ENCODE measurements at regions not wholly inside any gene's neighbourhood (a gene's known extent, or its start where the extent isn't known, plus 50 kb on each side); places are given as distances from the start of the nearest gene placed in this dataset.

GRCh38 chr1:58065520-58065919 lies 481.0 kb downstream of the OMA1 start:
- 45 to 47% methylated on average over 6 of the region's 6 CpGs for WGBS, 2 experiments (ENCODE audit: low coverage in 1 of 2, low lambda C conversion rate in 2 of 2, missing lambda C conversion rate in 2 of 2)
- no peaks in the 10 kb centered on the region for H3K27me3 ChIP-seq (replicated peaks; ENCODE audit: insufficient read depth)
- no peaks in the 10 kb centered on the region for H3F3A ChIP-seq (ENCODE audit: insufficient read depth)
- no peaks in the 10 kb centered on the region for H3K79me2 ChIP-seq (ENCODE audit: insufficient read depth)
- DNase-seq, result no peak
- H3K4me3 ChIP-seq, result no peak overlapping the region
- H3K36me3 ChIP-seq (ENCODE audit: low read depth), result no peaks in the 10 kb centered on the region
- no peaks in the 10 kb centered on the region for H3K4me1 ChIP-seq (ENCODE audit: insufficient read depth)
- H3K9ac ChIP-seq, result no peak overlapping the region
- in situ Hi-C loops (cut with MboI), result no loop called here
- no peaks in the 10 kb centered on the region for H4K20me1 ChIP-seq (ENCODE audit: insufficient read depth)
- no peaks in the 10 kb centered on the region for H3K9me2 ChIP-seq (ENCODE audit: insufficient read depth)
- no peak overlapping the region for H3K4me2 ChIP-seq (ENCODE audit: unreplicated experiment)
- no peak for TF ChIP-seq EZH2 (IDR thresholded peaks at IDR 0.05; ENCODE audit: insufficient read depth, poor library complexity, severe bottlenecking)
- no peak for TF ChIP-seq EZH2phosphoT487 (IDR thresholded peaks at IDR 0.05; ENCODE audit: insufficient read depth, low read depth)
- H2AFZ ChIP-seq, result no peak overlapping the region
- no peak overlapping the region for H3K27ac ChIP-seq
- no peaks in the 10 kb centered on the region for H3K9me3 ChIP-seq (ENCODE audit: low read depth)

GRCh38 chr1:58064166-58064565 lies 482.4 kb downstream of the OMA1 start:
- Histone ChIP-seq H3K27me3 (replicated peaks; ENCODE audit: insufficient read depth) (no peaks in the 10 kb centered on the region), H3K9ac (no peak overlapping the region), H3K4me3 (no peak overlapping the region), H2AFZ (no peak overlapping the region), H3K9me2 (ENCODE audit: insufficient read depth) (no peaks in the 10 kb centered on the region), H3F3A (ENCODE audit: insufficient read depth) (no peaks in the 10 kb centered on the region), H3K4me2 (ENCODE audit: unreplicated experiment) (no peak overlapping the region), H3K79me2 (ENCODE audit: insufficient read depth) (no peaks in the 10 kb centered on the region), H4K20me1 (ENCODE audit: insufficient read depth) (no peaks in the 10 kb centered on the region), H3K9me3 (ENCODE audit: low read depth) (no peaks in the 10 kb centered on the region), H3K36me3 (ENCODE audit: low read depth) (no peaks in the 10 kb centered on the region), H3K27ac (no peak overlapping the region), H3K4me1 (ENCODE audit: insufficient read depth) (no peaks in the 10 kb centered on the region)
- no peak for DNase-seq
- in situ Hi-C loops (cut with MboI), result no loop called here
- 44 to 46% methylated on average over 8 of the region's 8 CpGs for WGBS, 2 experiments (ENCODE audit: low coverage in 1 of 2, low lambda C conversion rate in 2 of 2, missing lambda C conversion rate in 2 of 2)
- TF ChIP-seq EZH2 (IDR thresholded peaks at IDR 0.05; ENCODE audit: insufficient read depth, poor library complexity, severe bottlenecking) (no peak), EZH2phosphoT487 (IDR thresholded peaks at IDR 0.05; ENCODE audit: insufficient read depth, low read depth) (no peak)

GRCh38 chr1:58063095-58063494 lies 483.4 kb downstream of the OMA1 start:
- Histone ChIP-seq H3K4me3 (no peak overlapping the region), H2AFZ (no peak overlapping the region), H3K4me1 (ENCODE audit: insufficient read depth) (no peaks in the 10 kb centered on the region), H3K36me3 (ENCODE audit: low read depth) (no peaks in the 10 kb centered on the region), H4K20me1 (ENCODE audit: insufficient read depth) (no peaks in the 10 kb centered on the region), H3K4me2 (ENCODE audit: unreplicated experiment) (no peak overlapping the region), H3K9me3 (ENCODE audit: low read depth) (no peaks in the 10 kb centered on the region), H3K9me2 (ENCODE audit: insufficient read depth) (no peaks in the 10 kb centered on the region), H3K27ac (no peak overlapping the region), H3F3A (ENCODE audit: insufficient read depth) (no peaks in the 10 kb centered on the region), H3K79me2 (ENCODE audit: insufficient read depth) (no peaks in the 10 kb centered on the region), H3K27me3 (replicated peaks; ENCODE audit: insufficient read depth) (no peaks in the 10 kb centered on the region), H3K9ac (no peak overlapping the region)
- no peak for TF ChIP-seq EZH2phosphoT487 (IDR thresholded peaks at IDR 0.05; ENCODE audit: insufficient read depth, low read depth)
- TF ChIP-seq EZH2 (IDR thresholded peaks at IDR 0.05; ENCODE audit: insufficient read depth, poor library complexity, severe bottlenecking), result no peak
- in situ Hi-C loops (cut with MboI), result no loop called here
- no peak for DNase-seq
- 28 to 29% methylated on average over 4 of the region's 4 CpGs for WGBS, 2 experiments (ENCODE audit: low coverage in 1 of 2, low lambda C conversion rate in 2 of 2, missing lambda C conversion rate in 2 of 2)

GRCh38 chr1:58062635-58063034 lies 483.9 kb downstream of the OMA1 start:
- Histone ChIP-seq H2AFZ (no peak overlapping the region), H3K27ac (no peak overlapping the region), H3K4me3 (no peak overlapping the region), H3K9me2 (ENCODE audit: insufficient read depth) (no peaks in the 10 kb centered on the region), H3K79me2 (ENCODE audit: insufficient read depth) (no peaks in the 10 kb centered on the region), H3K27me3 (replicated peaks; ENCODE audit: insufficient read depth) (no peaks in the 10 kb centered on the region), H3F3A (ENCODE audit: insufficient read depth) (no peaks in the 10 kb centered on the region), H3K9me3 (ENCODE audit: low read depth) (no peaks in the 10 kb centered on the region), H4K20me1 (ENCODE audit: insufficient read depth) (no peaks in the 10 kb centered on the region), H3K4me1 (ENCODE audit: insufficient read depth) (no peaks in the 10 kb centered on the region), H3K9ac (no peak overlapping the region), H3K36me3 (ENCODE audit: low read depth) (no peaks in the 10 kb centered on the region), H3K4me2 (ENCODE audit: unreplicated experiment) (no peak overlapping the region)
- in situ Hi-C loops (cut with MboI), result no loop called here
- peak; percentile 16 for DNase-seq
- 20 to 25% methylated on average over 4 of the region's 4 CpGs for WGBS, 2 experiments (ENCODE audit: low coverage in 1 of 2, low lambda C conversion rate in 2 of 2, missing lambda C conversion rate in 2 of 2)
- no peak for TF ChIP-seq EZH2phosphoT487 (IDR thresholded peaks at IDR 0.05; ENCODE audit: insufficient read depth, low read depth)
- TF ChIP-seq EZH2 (IDR thresholded peaks at IDR 0.05; ENCODE audit: insufficient read depth, poor library complexity, severe bottlenecking), result no peak

GRCh38 chr1:58060559-58061170 lies 485.9 kb downstream of the OMA1 start:
- TF ChIP-seq EZH2 (IDR thresholded peaks at IDR 0.05; ENCODE audit: insufficient read depth, poor library complexity, severe bottlenecking) (no peak), EZH2phosphoT487 (IDR thresholded peaks at IDR 0.05; ENCODE audit: insufficient read depth, low read depth) (no peak)
- H3K9ac ChIP-seq, result no peak overlapping the region
- no peak overlapping the region for H3K4me2 ChIP-seq (ENCODE audit: unreplicated experiment)
- no peaks in the 10 kb centered on the region for H3K9me3 ChIP-seq (ENCODE audit: low read depth)
- no peaks in the 10 kb centered on the region for H4K20me1 ChIP-seq (ENCODE audit: insufficient read depth)
- H3K36me3 ChIP-seq (ENCODE audit: low read depth), result no peaks in the 10 kb centered on the region
- no peaks in the 10 kb centered on the region for H3K27me3 ChIP-seq (replicated peaks; ENCODE audit: insufficient read depth)
- H3K27ac ChIP-seq, result no peak overlapping the region
- no peak overlapping the region for H3K4me3 ChIP-seq
- in situ Hi-C loops (cut with MboI), result no loop called here
- H3F3A ChIP-seq (ENCODE audit: insufficient read depth), result no peaks in the 10 kb centered on the region
- no peaks in the 10 kb centered on the region for H3K79me2 ChIP-seq (ENCODE audit: insufficient read depth)
- no peak for DNase-seq
- no peak overlapping the region for H2AFZ ChIP-seq
- 2 to 3% methylated on average over 9 of the region's 9 CpGs for WGBS, 2 experiments (ENCODE audit: low coverage in 1 of 2, low lambda C conversion rate in 2 of 2, missing lambda C conversion rate in 2 of 2)
- H3K9me2 ChIP-seq (ENCODE audit: insufficient read depth), result no peaks in the 10 kb centered on the region
- no peaks in the 10 kb centered on the region for H3K4me1 ChIP-seq (ENCODE audit: insufficient read depth)
